ENCODE measurements at regions not wholly inside any gene's neighbourhood (a gene's known extent, or its start where the extent isn't known, plus 50 kb on each side); places are given as distances from the start of the nearest gene placed in this dataset.
"Not testable (repeated sequence)": the region's sequence is repeated elsewhere in the genome, so short reads cannot be mapped to it uniquely, and the experiment has no call there.

DNA sequence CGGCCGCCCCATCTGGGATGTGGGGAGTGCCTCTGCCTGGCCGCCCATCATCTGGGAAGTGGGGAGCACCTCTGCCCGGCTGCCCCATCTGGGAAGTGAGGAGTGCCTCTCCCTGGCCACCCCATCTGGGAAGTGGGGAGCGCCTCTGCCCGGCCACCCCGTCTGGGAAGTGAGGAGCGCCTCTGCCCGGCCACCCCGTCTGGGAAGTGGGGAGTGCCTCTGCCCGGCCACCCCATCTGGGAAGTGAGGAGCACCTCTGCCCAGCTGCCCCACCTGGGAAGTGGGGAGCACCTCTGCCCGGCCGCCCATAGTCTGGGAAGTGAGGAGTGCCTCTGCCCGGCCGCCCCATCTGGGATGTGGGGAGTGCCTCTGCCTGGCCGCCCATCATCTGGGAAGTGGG is 91.7 kb upstream of the ZNF519 start:
- H4K20me1 ChIP-seq (ENCODE audit: control insufficient read depth, insufficient read depth); DNase-seq (ENCODE audit: low read depth, low spot score); CTCF ChIA-PET; H2AFZ ChIP-seq (ENCODE audit: control insufficient read depth, low read depth, low read length); FAIRE-seq; ATAC-seq; H3K79me2 ChIP-seq (ENCODE audit: control insufficient read depth, insufficient read depth, low read length); BruUV-seq (replicated peaks); H3K27me3 ChIP-seq (replicated peaks in 1 of 2; ENCODE audit: control insufficient read depth in 2 of 2, insufficient read depth in 2 of 2, low read length in 1 of 2); H3K9me3 ChIP-seq (replicated peaks; ENCODE audit: control insufficient read depth, insufficient read depth, low read length); H3K27ac ChIP-seq (ENCODE audit: control insufficient read depth, insufficient read depth); POLR2A ChIA-PET; H3K36me3 ChIP-seq (ENCODE audit: control insufficient read depth in 2 of 2, insufficient read depth in 2 of 2, low read length in 1 of 2); H3K4me1 ChIP-seq (ENCODE audit: control insufficient read depth, insufficient read depth, low read length); SMC1A ChIA-PET (ENCODE audit: uncharacterized antibody, unreplicated experiment); RAD21 ChIA-PET (ENCODE audit: unreplicated experiment); H3K4me2 ChIP-seq (ENCODE audit: control insufficient read depth, insufficient read depth); H3K9ac ChIP-seq (ENCODE audit: control insufficient read depth, insufficient read depth, low read length); intact Hi-C loops (cut with micrococcal nuclease; ENCODE audit: unreplicated experiment); H3K4me3 ChIP-seq: not testable (repeated sequence)
- in situ Hi-C loops (cut with MboI): loop anchor here (25.0 kb wide), 1 partner anchor 112 kb away; no protein-coding TSS in a partner anchor
- WGBS (ENCODE audit: insufficient coverage, insufficient replicate concordance, low lambda C conversion rate, missing lambda C conversion rate): 87% methylated on average over 10 of the region's 16 CpGs

DNA sequence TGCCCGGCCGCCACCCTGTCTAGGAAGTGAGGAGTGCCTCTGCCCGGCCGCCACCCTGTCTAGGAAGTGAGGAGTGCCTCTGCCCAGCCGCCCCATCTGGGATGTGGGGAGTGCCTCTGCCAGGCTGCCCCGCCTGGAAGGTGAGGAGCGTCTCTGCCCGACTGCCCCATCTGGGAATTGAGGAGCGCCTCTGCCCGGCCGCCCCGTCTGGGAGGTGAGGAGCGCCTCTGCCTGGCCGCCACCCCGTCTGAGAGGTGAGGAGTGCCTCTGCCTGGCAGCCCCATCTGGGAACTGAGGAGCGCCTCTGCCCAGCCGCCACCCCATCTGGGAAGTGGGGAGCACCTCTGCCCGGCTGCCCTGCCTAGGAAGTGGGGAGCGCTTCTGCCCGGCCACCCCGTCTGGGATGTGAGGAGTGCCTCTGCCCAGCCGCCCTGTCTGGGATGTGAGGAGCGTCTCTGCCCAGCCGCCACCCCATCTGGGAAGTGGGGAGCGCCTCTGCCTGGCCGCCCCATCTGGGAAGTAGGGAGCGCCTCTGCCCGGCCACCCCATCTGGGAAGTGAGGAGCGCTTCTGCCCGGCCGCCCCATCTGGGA is 91.1 kb upstream of the ZNF519 start:
- H3K9ac ChIP-seq (ENCODE audit: control insufficient read depth, insufficient read depth, low read length); SMC1A ChIA-PET (ENCODE audit: uncharacterized antibody, unreplicated experiment); intact Hi-C loops (cut with micrococcal nuclease; ENCODE audit: unreplicated experiment); DNase-seq (ENCODE audit: low read depth, low spot score); H3K27ac ChIP-seq (ENCODE audit: control insufficient read depth, insufficient read depth); H3K4me1 ChIP-seq (ENCODE audit: control insufficient read depth, insufficient read depth, low read length); H3K79me2 ChIP-seq (ENCODE audit: control insufficient read depth, insufficient read depth, low read length); POLR2A ChIA-PET; H3K4me3 ChIP-seq; H2AFZ ChIP-seq (ENCODE audit: control insufficient read depth, low read depth, low read length); BruUV-seq (replicated peaks); H3K4me2 ChIP-seq (ENCODE audit: control insufficient read depth, insufficient read depth); ATAC-seq; H3K9me3 ChIP-seq (replicated peaks; ENCODE audit: control insufficient read depth, insufficient read depth, low read length); H3K27me3 ChIP-seq (replicated peaks in 1 of 2; ENCODE audit: control insufficient read depth in 2 of 2, insufficient read depth in 2 of 2, low read length in 1 of 2); H4K20me1 ChIP-seq (ENCODE audit: control insufficient read depth, insufficient read depth); CTCF ChIA-PET; RAD21 ChIA-PET (ENCODE audit: unreplicated experiment); H3K36me3 ChIP-seq (ENCODE audit: control insufficient read depth in 2 of 2, insufficient read depth in 2 of 2, low read length in 1 of 2); FAIRE-seq: not testable (repeated sequence)
- WGBS (ENCODE audit: insufficient coverage, insufficient replicate concordance, low lambda C conversion rate, missing lambda C conversion rate): 88% methylated on average over 20 of the region's 31 CpGs
- in situ Hi-C loops (cut with MboI): loop anchor here (25.0 kb wide), 1 partner anchor 111 kb away; no protein-coding TSS in a partner anchor

DNA sequence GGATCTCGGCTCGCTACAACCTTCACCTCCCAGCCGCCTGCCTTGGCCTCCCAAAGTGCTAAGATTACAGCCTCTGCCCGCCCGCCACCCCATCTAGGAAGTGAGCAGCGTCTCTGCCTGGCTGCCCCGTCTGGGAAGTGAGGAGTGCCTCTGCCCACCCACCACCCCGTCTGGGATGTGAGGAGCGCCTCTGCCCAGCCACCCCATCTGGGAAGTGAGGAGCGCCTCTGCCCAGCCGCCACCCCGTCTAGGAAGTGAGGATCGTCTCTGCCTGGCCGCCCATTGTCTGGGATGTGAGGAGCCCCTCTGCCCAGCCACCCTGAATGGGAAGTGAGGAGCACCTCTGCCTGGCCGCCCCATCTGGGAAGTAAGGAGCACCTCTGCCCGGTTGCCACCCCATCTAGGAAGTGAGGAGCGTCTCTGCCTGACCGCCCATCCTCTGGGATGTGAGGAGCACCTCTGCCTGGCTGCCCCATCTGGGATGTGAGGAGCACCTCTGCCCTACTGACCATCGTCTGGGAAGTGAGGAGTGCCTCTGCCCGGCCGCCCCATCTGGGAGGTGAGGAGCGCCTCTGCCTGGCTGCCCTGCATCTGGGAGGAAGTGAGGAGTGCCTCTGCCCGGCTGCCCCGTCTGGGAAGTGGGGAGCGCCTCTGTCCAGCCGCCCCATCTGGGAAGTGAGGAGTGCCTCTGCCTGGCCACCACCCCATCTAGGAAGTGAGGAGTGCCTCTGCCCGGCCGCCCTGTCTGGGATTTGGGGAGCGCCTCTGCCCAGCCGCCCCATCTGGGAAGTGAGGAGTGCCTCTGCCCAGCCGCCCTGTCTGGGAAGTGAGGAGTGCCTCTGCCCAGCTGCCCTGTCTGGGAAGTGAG is 90.4 kb upstream of the ZNF519 start:
- FAIRE-seq; DNase-seq (ENCODE audit: low read depth, low spot score); H3K4me3 ChIP-seq; H3K4me1 ChIP-seq (ENCODE audit: control insufficient read depth, insufficient read depth, low read length); RAD21 ChIA-PET (ENCODE audit: unreplicated experiment); H3K36me3 ChIP-seq (ENCODE audit: control insufficient read depth in 2 of 2, insufficient read depth in 2 of 2, low read length in 1 of 2); H3K9me3 ChIP-seq (replicated peaks; ENCODE audit: control insufficient read depth, insufficient read depth, low read length); SMC1A ChIA-PET (ENCODE audit: uncharacterized antibody, unreplicated experiment); H3K4me2 ChIP-seq (ENCODE audit: control insufficient read depth, insufficient read depth); H3K27me3 ChIP-seq (replicated peaks in 1 of 2; ENCODE audit: control insufficient read depth in 2 of 2, insufficient read depth in 2 of 2, low read length in 1 of 2); H4K20me1 ChIP-seq (ENCODE audit: control insufficient read depth, insufficient read depth); CTCF ChIA-PET; H3K27ac ChIP-seq (ENCODE audit: control insufficient read depth, insufficient read depth); POLR2A ChIA-PET; H3K79me2 ChIP-seq (ENCODE audit: control insufficient read depth, insufficient read depth, low read length); intact Hi-C loops (cut with micrococcal nuclease; ENCODE audit: unreplicated experiment); BruUV-seq (replicated peaks); ATAC-seq; H3K9ac ChIP-seq (ENCODE audit: control insufficient read depth, insufficient read depth, low read length); H2AFZ ChIP-seq (ENCODE audit: control insufficient read depth, low read depth, low read length): not testable (repeated sequence)
- WGBS (ENCODE audit: insufficient coverage, insufficient replicate concordance, low lambda C conversion rate, missing lambda C conversion rate): 78% methylated on average over 29 of the region's 31 CpGs
- in situ Hi-C loops (cut with MboI): loop anchor here (25.0 kb wide), 1 partner anchor 110 kb away; no protein-coding TSS in a partner anchor
